ENCODE measurements at regions not wholly inside any gene's neighbourhood (a gene's known extent, or its start where the extent isn't known, plus 50 kb on each side); places are given as distances from the start of the nearest gene placed in this dataset.

DNA sequence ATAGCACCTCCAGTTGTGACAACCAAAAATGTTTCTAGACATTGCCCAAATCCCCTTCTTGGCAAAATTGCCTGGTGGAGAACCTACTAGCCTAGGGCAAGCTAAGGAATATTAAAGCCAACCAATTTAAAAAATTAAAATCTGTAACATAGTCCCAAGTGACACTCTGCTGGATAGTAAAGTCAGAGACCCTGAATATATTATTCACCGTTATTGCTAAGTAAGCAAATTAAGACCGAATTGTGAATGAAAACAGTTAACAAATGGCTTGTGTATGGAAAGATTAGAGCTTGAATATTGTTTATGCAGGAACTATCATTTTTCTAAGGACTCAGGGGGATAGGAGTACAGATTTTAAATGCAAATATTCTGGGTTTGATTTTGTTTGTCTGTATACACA is 208.1 kb downstream of the DMAC1 start:
- TF ChIP-seq, protein P1, sequence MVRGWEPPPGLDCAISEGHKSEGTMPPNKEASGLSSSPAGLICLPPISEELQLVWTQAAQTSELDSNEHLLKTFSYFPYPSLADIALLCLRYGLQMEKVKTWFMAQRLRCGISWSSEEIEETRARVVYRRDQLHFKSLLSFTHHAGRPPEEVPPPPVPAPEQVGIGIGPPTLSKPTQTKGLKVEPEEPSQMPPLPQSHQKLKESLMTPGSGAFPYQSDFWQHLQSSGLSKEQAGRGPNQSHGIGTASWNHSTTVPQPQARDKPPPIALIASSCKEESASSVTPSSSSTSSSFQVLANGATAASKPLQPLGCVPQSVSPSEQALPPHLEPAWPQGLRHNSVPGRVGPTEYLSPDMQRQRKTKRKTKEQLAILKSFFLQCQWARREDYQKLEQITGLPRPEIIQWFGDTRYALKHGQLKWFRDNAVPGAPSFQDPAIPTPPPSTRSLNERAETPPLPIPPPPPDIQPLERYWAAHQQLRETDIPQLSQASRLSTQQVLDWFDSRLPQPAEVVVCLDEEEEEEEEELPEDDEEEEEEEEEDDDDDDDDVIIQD (CRISPR knock-in tag; IDR thresholded peaks at IDR 0.05; ENCODE audit: low read depth) = no peak
- TF ChIP-seq CREM (IDR thresholded peaks at IDR 0.05) = no peak
- no peak for TF ChIP-seq CREM (CRISPR knock-in tag; IDR thresholded peaks at IDR 0.05)
- no peak for TF ChIP-seq RXRA (CRISPR knock-in tag; IDR thresholded peaks at IDR 0.05)
- TF ChIP-seq EZH2 (conservative IDR thresholded peaks at IDR 0.05; ENCODE audit: low read depth, low read length) = no peak
- TF ChIP-seq ZNF713 (CRISPR knock-in tag; IDR thresholded peaks at IDR 0.05) = no peak
- TF ChIP-seq, protein P2, sequence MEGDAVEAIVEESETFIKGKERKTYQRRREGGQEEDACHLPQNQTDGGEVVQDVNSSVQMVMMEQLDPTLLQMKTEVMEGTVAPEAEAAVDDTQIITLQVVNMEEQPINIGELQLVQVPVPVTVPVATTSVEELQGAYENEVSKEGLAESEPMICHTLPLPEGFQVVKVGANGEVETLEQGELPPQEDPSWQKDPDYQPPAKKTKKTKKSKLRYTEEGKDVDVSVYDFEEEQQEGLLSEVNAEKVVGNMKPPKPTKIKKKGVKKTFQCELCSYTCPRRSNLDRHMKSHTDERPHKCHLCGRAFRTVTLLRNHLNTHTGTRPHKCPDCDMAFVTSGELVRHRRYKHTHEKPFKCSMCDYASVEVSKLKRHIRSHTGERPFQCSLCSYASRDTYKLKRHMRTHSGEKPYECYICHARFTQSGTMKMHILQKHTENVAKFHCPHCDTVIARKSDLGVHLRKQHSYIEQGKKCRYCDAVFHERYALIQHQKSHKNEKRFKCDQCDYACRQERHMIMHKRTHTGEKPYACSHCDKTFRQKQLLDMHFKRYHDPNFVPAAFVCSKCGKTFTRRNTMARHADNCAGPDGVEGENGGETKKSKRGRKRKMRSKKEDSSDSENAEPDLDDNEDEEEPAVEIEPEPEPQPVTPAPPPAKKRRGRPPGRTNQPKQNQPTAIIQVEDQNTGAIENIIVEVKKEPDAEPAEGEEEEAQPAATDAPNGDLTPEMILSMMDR (CRISPR knock-in tag; IDR thresholded peaks at IDR 0.05) = no peak
- no peak for TF ChIP-seq SPEN (CRISPR knock-in tag; IDR thresholded peaks at IDR 0.05; ENCODE audit: low read depth)
- TF ChIP-seq, protein P3, sequence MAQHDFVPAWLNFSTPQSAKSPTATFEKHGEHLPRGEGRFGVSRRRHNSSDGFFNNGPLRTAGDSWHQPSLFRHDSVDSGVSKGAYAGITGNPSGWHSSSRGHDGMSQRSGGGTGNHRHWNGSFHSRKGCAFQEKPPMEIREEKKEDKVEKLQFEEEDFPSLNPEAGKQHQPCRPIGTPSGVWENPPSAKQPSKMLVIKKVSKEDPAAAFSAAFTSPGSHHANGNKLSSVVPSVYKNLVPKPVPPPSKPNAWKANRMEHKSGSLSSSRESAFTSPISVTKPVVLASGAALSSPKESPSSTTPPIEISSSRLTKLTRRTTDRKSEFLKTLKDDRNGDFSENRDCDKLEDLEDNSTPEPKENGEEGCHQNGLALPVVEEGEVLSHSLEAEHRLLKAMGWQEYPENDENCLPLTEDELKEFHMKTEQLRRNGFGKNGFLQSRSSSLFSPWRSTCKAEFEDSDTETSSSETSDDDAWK (CRISPR knock-in tag; IDR thresholded peaks at IDR 0.05) = no peak
- TF ChIP-seq ZMYM4 (CRISPR knock-in tag; IDR thresholded peaks at IDR 0.05) = no peak

Data from HepG2 (cell line).